ENCODE measurements at regions not wholly inside any gene's neighbourhood (a gene's known extent, or its start where the extent isn't known, plus 50 kb on each side); places are given as distances from the start of the nearest gene placed in this dataset.
"Not testable (repeated sequence)": the region's sequence is repeated elsewhere in the genome, so short reads cannot be mapped to it uniquely, and the experiment has no call there.

DNA sequence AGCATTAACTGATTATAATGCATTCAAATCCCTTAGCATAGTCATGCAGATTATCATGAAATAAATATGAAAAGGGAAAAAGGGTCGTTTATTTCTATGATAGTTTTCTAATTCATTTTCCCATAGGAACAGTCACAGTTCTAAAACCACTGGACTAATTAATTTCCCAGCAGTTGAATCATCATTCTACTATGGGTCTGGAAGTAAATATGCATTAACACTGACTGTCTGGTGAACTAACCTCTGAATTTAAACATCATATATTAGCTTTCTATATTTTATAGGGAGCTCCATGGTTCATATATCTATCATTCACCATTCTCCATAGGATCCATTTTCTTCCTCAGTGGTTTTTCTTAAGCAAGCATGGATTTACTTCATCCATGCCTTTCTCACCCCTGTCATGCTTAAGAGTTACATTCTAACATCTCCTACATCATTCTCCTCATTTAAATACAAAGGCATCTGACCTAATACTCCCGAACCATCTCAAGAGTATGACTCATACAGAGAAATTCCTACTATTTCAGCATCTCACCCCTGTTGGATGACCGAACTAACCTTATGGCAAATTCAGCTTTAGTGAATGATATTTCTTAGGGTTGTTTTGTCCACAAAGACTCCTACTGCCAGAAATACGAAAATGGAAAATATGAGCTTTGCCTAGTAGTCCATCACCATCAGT lies 198.7 kb upstream of the ADAMTS3 start:
- no peak for DNase-seq

DNA sequence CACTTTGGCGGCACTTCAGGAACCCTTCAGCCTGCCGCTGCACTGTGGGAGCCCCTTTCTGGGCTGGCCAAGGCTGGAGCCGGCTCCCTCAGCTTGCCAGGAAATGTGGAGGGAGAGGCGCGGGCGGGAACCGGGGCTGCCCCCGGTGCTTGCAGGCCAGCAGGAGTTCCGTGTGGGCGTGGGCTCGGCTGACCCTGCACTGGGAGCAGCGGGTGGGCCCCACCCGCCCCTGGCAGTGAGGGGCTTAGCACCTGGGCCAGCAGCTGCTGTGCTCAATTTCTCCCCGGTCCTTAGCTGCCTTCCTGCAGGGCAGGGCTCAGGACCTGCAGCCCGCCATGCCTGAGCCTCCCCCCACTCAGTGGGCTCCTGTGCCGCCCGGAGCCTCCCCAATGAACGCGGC lies 196.8 kb upstream of the ADAMTS3 start:
- DNase-seq: not testable (repeated sequence)

DNA sequence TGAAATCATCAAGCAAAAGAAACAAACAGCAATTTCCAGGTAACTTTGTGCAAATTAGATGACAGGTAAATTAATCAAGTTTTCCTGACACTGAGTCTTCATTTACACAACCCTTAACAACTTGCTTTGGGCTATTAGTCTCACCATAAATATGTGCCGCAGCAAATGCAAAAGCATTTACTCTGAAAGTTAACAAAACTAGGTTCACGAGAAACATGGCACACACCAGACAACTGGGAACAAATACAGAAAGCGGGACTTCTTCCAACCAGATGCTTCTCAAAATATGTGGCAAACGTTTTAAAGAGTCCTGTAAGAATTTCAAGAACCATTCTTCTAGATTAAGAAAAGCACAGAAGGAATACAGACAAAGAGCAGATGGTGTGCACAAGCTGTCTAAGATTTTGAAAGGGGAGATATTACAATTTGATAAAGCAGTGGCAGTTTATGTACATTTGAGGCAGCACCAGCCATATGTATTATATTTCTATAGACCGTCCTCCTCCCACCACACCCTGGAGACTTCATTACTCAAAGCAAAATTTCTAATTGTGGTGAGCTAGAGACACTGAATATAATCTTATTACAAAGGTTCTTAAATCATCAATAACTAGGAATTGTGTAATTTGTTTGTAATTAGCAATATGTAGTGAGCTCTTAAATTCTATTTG lies 192.5 kb upstream of the ADAMTS3 start:
- DNase-seq: no peak

- not testable (repeated sequence) for DNase-seq
Measured at GRCh38 chr4:72753414-72753813, 184.4 kb upstream of the ADAMTS3 start.

GRCh38 chr4:72744103-72744725 lies 175.2 kb upstream of the ADAMTS3 start:
- DNase-seq: no peak

GRCh38 chr4:72743078-72743477 lies 174.1 kb upstream of the ADAMTS3 start:
- DNase-seq: no peak

DNA sequence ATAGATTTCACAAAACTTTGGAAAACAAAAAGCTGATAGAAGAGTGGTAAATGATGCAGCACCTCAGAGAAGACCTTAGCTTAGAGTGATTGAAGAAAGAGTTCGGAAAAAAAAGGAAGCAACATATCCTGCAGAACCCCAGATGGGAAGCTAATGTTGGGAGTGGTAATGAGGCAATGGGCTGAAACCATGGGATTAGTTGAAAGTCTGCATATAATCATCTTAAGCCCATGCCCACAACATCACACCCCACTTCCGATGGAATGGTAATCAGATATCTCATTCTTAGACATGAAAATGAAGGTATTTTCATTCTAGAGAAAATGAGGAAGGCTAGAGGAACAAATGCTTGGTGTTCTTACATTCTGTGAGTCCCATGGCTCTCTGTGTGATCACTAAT lies 146.3 kb upstream of the ADAMTS3 start:
- no peak for DNase-seq

DNA sequence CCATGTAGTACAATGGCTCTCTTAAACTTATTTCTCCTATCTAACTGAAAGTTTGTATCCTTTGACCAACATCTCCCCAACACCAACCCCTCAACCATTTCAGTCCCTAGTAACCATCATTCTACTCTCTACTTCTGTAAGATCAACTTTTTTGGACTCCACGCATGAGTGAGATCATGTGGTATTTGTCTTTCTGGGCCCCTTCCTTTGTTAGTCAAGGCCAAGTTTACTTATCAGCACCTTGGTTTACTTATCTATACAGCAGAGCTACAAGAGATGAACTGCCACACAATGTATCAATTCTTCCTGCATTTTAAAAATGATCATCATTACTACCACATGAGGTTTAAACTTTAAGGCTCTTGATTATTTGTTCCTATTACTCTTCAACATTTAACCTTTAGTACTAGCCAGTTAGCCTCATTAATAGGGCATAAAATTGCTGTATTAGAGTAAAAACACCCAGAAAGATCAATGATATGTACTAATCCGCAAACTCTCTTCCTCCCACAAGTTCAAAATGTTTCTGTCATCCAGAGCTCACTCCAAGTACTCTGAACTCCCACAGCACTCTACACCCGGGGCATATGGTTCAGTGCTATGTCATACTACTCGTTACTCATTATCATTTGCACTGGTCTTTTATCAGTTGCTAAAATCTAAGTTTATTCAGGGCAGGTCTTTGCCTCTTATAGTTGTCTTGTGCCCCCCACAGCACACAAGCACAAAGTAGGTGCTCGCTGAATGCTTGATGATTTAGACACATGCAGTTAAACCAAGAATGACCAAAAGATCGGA lies 145.7 kb upstream of the ADAMTS3 start:
- no peak for DNase-seq

- no peak for DNase-seq
Measured at GRCh38 chr4:72712997-72713396, 144.0 kb upstream of the ADAMTS3 start.

GRCh38 chr4:72709475-72709874 lies 140.5 kb upstream of the ADAMTS3 start:
- no peak for DNase-seq

DNA sequence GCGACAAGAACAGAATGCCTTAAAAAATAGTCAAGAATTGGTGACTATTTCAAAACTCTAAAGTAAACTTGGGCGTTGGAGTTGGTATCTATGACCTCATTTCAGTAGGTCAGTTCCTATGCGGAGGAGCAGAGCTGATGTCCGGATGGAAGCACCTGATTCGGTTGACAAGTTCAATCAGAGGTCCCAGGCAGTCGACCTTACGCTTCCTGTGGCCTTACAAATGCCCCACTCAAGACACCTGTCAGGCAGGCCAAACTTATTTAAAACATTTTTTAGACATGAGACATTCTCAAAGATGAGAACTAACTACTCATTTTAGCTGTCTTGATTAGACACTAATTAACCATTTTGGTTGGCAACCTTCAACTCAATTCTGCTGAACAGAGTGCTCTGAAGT lies 137.7 kb upstream of the ADAMTS3 start:
- DNase-seq: no peak

DNA sequence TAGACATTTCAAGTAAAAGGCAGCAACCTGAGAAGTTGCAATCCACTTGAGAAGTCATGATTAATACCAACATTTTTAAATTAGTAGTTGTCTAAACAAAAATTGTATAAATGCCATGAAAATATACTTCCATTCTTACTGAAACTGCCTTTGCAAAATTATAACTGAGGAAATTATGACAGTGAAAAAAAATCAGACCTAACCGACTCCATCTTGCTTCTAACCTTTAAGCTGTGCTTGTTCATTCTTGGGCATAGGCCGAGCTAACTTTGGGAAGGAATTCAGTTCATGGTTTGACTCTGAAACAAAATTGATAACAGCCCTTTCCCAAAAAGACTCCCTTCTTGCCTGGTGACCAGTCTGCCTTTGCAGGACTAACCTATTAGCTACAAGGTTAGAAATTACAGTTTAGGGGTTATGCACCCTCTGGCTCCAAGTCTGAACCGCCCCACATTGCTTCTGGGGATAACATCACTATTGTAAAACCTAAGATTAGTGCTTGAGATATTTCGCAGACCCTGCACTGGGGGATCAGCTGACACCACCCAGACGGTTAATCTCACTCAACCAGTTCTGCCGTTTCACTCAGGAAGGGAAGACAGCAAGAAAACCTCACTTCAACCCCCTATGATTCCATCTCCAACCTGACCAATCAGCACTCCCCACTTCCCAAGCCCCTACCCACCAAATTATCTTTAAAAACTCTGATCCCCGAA lies 136.1 kb upstream of the ADAMTS3 start:
- not testable (repeated sequence) for DNase-seq

DNA sequence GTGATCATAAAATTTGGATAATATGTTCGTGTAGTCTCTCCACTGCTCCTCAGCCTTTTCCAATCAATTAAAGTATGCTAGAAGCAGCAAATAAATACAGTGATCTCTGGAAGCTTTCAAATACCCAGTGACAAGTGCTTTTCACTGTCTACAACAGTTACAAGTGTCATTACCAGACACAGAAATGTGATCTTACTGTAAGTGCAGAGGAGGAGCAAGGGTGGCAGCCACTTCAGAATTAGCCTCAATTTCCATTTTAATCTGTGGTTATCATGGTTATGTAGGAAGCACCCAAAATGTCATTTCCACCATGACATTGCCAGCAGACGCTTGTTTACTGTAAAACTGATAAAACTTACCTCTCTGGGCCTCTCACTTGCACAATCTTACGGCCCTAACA lies 133.9 kb upstream of the ADAMTS3 start:
- DNase-seq: no peak

- DNase-seq: peak; percentile 46
Measured at GRCh38 chr4:72701987-72702819, 133.2 kb upstream of the ADAMTS3 start.

GRCh38 chr4:72690771-72691170 lies 121.8 kb upstream of the ADAMTS3 start:
- DNase-seq: no peak

DNA sequence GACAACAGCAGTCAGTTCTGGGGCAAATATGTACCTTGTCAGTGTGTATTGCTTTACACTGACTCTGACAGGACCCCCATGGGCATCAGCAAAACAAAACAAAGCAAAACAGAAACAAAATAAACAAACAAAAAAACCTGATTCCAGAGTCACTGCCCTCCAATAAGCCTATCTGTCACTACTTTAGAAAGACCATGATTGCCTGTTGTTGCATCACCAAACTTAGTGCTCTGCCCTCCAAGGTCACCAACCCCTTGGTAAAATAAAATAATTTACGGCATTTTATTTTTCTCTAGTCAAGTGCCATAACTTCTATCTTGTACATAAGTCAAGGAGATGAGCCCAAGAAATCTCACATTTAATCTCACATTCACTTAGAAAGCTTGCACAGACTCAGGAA lies 120.9 kb upstream of the ADAMTS3 start:
- DNase-seq: no peak

GRCh38 chr4:72686390-72686789 lies 117.4 kb upstream of the ADAMTS3 start:
- not testable (repeated sequence) for DNase-seq

GRCh38 chr4:72679666-72680065 lies 110.6 kb upstream of the ADAMTS3 start:
- no peak for DNase-seq

DNA sequence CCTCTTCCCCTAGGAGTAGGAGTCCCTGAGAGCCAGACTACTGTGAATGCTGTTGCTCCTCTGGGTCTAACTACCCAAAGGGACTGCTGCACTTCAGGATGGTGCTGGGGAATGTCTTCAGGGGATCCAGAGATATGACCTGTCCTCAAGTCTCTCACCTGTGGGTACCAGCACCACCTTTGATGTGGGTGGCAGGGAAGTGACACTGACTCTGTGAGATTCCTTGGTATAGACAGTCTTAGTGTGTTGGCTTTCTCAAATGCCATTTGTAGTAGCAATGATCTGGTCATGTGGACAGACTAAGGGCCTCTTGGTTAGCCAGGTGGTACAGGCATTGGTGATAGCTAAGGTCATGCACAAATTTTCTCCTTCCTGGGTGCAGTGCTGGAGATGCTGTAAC lies 108.9 kb upstream of the ADAMTS3 start:
- DNase-seq: no peak

- DNase-seq: no peak
Measured at GRCh38 chr4:72677265-72677664, 108.2 kb upstream of the ADAMTS3 start.

DNA sequence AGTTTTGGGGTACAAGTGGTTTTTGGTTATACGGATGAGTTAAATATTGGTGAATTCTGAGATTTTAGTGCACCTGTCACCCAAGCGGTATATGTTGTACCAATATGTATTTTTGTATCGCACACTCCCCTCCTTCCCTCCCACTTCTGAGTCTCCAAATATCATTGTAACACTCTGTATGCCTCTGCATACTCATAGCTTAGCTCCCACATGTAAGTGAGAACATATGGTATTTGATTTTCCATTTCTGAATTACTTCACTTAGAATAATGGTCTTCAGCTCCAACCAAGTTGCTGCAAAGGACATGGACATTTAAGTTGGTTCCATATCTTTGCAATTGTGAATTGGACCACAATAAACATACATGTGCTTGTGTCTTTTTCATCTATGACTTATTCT lies 103.0 kb upstream of the ADAMTS3 start:
- no peak for DNase-seq

DNA sequence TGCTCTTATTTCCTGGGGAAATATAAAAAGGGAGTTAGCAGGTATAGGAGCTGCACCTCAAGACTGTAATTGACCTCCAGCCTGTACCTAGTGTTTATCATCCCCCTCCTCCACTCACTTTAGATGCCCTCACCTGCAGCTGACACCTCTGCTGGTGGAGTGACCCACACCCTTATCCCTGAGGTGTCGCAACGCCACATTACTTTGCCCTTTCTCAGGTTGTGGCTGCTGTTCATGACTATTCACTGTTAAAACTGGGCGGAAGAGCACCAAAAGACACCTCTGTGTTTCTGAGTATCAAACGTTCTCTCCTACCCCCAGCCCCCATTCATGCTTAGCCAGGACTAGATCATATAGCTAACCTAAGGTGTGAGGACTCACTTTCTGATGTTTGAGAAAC lies 101.5 kb upstream of the ADAMTS3 start:
- DNase-seq: no peak
